ENCODE measurements at regions not wholly inside any gene's neighbourhood (a gene's known extent, or its start where the extent isn't known, plus 50 kb on each side); places are given as distances from the start of the nearest gene placed in this dataset.

GRCh38 chr21:15415541-15416261 lies 314.1 kb upstream of the USP25 start:
- Histone ChIP-seq H3K27me3 (no peaks in the 10 kb centered on the region), H3K9me3 (peaks cover 0 to 9% (median 0%) of the 10 kb centered on the region in 11 donors), H3K36me3 (no peaks in the 10 kb centered on the region), H3K4me1 (peaks cover 0 to 8% (median 0%) of the 10 kb centered on the region in 9 donors), H3K4me3 (no peak overlapping the region), H3K27ac (no peak overlapping the region)
- intact Hi-C loops (cut with DNase I) = no loop called here
- TF ChIP-seq CTCF (IDR thresholded peaks at IDR 0.05) = no peak
- WGBS, 2 donors = 73 to 76% methylated on average over 2 of the region's 2 CpGs
- DNase-seq (peak in 1 of 2 donors; percentile 6), ATAC-seq (no peak)

GRCh38 chr21:15421441-15421881 lies 308.3 kb upstream of the USP25 start:
- DNase-seq (no peak), ATAC-seq (no peak)
- Histone ChIP-seq H3K4me1 (no peaks in the 10 kb centered on the region), H3K9me3 (no peaks in the 10 kb centered on the region), H3K27me3 (peaks cover 0 to 5% (median 0%) of the 10 kb centered on the region in 7 donors), H3K36me3 (no peaks in the 10 kb centered on the region), H3K4me3 (no peak overlapping the region), H3K27ac (no peak overlapping the region)
- 74 to 81% methylated on average over 5 of the region's 5 CpGs for WGBS, 2 donors
- TF ChIP-seq CTCF (IDR thresholded peaks at IDR 0.05) = no peak
- intact Hi-C loops (cut with DNase I) = no loop called here

GRCh38 chr21:15421947-15422346 lies 307.8 kb upstream of the USP25 start:
- Histone ChIP-seq H3K27ac (peak overlapping the region in 1 of 10 donors; percentile 39), H3K27me3 (peaks cover 0 to 5% (median 0%) of the 10 kb centered on the region in 7 donors), H3K4me3 (no peak overlapping the region), H3K9me3 (no peaks in the 10 kb centered on the region), H3K4me1 (no peaks in the 10 kb centered on the region), H3K36me3 (no peaks in the 10 kb centered on the region)
- 84 to 85% methylated on average over 2 of the region's 2 CpGs for WGBS, 2 donors
- TF ChIP-seq CTCF (IDR thresholded peaks at IDR 0.05) = no peak
- no peak for ATAC-seq
- intact Hi-C loops (cut with DNase I) = no loop called here
- no peak for DNase-seq

- intact Hi-C loops (cut with DNase I) = no loop called here
- TF ChIP-seq CTCF (IDR thresholded peaks at IDR 0.05) = no peak
- no peak for DNase-seq
- Histone ChIP-seq H3K36me3 (no peaks in the 10 kb centered on the region), H3K4me3 (no peak overlapping the region), H3K9me3 (no peaks in the 10 kb centered on the region), H3K27ac (peak overlapping the region in 1 of 10 donors; percentile 39), H3K4me1 (no peaks in the 10 kb centered on the region), H3K27me3 (peaks cover 0 to 5% (median 0%) of the 10 kb centered on the region in 7 donors)
- 56 to 65% methylated on average over 3 of the region's 3 CpGs for WGBS, 2 donors
- ATAC-seq = no peak
Measured at GRCh38 chr21:15422783-15423182, 307.0 kb upstream of the USP25 start.
